Stimulated activated CD8-positive, alpha-beta memory T cell treated with anti-CD3 and anti-CD28 coated beads, Interleukin-2, amount 100 ng/mL, for 48 hours (primary cell): ENCODE measurements at regions not wholly inside any gene's neighbourhood (a gene's known extent, or its start where the extent isn't known, plus 50 kb on each side); places are given as distances from the start of the nearest gene placed in this dataset.
"Not testable (repeated sequence)": the region's sequence is repeated elsewhere in the genome, so short reads cannot be mapped to it uniquely, and the experiment has no call there.

ENCODE experiments used
- DNase-seq, 2 donors: peaks; one replicate each; pipeline ENCODE4 v3.0.0-alpha.2; 2020; ENCODE audit warnings: low read depth in 2 of 2

DNA sequence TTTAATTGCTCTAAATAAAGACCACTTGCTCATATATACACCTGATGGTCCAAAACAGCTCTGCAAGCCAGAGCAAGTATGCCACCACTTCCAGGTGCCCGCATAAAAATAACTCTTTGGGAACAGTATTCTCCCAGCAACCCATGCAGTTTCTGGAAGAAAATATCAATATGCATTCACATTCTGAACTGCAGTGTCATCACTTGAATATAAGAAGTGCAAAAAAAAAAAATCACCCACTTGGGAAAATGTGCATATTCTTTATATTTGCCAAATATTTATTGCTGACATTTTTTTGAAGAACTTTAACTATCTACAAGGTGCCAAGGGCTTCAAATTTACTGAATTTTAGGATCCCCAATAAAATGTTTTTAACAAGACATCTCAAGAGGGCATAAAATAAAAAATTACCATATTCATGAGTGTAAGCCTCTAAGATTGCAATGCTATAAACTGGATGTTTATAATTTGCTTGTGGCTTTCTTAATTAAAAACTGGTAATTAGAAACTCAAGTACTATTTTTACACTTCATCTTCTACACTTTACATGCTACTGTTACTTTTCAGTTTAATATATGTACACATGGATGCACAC lies 360.6 kb upstream of the HNRNPA3 start:
- DNase-seq = no peak

DNA sequence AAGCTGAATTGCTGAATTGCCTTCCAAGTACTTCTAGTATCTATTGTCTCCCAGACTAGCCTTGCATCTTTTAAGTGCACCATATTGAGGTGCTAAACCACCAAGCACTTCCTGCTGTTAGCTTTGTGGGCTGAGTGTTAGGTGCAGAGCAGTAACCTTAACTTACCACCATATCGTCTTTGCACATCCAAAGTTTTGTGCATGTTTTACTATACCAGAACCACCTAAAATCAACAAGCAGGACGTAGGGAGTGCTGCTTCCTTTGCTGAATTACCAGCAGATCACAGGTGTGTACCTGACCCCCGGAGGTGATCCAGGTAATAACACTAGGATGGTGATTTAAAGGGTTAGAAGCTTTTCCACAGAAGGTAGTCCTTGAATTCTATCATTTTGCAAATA lies 359.9 kb upstream of the HNRNPA3 start:
- DNase-seq = no peak

DNA sequence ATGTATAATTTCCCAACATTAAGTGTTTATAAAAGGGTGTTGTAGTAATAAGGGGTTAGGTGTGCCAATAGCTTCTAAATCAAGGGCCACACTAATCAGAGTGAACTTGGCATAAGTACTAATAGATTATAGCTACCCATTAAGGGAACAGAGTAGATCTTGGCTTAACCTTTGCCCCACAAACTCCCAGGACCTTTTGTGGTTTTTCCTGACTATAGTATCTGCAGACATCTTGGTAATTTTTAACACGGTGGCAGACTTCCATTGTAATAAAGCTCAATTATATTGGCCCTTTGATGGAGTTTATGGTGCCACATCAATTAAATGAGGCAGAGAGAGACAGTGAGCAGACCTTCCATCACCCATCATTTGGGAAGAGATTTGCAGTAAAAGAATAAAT lies 358.5 kb upstream of the HNRNPA3 start:
- no peak for DNase-seq

DNA sequence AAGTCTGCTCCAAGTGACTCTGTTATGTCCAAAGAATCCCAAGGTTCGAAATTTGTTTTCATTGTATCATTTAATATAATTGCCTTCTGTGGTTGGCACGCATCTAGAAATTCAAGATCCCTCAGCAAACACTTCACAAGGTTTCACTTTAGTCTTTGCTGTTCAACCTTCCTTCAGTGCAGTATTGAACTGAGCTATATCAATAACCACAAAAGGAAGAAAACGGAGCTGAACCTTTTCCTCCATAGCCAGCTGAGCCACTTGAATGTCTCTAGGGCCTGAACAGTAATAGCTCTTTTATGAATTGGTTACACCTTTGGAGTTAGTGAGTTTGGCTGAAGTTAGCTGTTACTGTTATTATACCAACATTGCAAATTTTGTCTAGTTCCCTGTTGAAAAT lies 357.7 kb upstream of the HNRNPA3 start:
- DNase-seq = no peak

DNA sequence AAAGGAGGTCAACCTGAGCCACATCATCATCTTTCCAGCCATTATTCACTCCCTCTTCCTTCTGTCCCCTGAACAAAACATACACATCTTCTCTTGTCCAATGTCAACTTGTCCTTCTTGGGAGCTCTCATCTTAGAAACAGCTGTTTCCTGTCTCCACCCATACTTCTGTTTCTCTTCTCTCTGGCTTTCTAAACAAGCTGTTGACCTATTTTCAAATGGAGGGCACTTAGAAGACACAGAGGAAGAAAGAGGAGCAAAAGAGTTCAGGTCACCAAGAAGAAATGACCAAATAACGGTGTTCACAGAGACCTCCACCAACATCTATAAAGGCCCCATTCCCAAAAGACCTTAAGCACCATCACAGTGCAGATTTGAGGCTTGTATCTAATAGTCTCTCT lies 355.9 kb upstream of the HNRNPA3 start:
- DNase-seq = no peak

DNA sequence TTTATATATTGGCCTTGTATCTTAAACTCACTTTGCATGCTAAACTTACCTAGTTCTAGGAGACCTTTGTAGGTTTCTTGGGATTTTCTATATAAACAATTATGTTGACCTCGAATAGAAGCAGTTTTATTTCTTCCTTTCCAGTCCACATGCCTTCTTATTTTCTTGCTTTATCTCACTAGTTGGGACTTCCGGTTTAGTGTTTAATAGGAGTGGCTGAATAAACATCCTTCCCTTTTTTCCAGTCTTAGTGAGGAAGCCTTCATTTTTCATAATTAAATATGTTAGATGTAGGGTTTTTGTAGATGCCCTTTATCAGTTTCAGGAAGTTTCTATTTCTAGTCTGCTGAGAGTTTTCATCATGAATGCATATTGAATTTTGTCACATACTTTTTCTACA lies 347.3 kb upstream of the HNRNPA3 start:
- DNase-seq = no peak

DNA sequence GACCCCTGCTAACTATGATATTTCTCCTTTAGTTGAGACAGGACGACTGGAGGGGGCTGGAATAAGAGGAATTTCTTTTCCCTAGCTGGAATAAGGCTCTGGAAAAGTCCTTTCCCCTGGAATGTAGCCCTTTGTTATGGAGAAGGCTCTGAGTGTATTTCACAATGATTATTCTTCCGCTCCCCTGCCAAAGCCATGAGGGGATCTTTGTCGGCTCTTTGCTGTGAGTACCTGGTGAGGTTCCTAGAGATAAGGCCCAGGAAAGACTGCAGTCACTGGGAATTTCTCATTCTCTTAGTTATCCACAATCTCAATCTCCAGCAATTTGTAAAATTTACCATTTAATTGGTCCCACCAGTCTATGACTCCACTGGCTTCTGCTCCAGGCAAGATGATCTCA lies 340.2 kb upstream of the HNRNPA3 start:
- no peak for DNase-seq

DNA sequence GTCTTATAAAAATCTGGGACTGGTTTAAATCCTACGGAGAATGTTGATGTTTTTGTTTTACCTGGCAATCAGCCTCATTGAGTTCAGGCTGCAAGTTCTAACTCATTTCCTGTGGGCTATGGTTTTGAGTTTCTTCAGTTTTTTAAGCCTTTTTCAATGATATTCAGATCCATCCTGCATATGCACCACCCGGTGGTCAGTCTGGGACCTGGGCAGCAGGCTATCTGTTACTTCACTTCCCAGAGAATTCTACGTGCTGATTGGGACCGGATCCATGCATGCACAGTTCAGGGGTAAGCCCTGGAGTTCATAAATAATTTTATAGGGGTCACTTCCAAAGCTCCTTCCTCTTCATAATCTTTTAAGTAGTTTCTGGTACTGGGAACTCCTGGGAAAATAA lies 339.2 kb upstream of the HNRNPA3 start:
- DNase-seq = no peak

DNA sequence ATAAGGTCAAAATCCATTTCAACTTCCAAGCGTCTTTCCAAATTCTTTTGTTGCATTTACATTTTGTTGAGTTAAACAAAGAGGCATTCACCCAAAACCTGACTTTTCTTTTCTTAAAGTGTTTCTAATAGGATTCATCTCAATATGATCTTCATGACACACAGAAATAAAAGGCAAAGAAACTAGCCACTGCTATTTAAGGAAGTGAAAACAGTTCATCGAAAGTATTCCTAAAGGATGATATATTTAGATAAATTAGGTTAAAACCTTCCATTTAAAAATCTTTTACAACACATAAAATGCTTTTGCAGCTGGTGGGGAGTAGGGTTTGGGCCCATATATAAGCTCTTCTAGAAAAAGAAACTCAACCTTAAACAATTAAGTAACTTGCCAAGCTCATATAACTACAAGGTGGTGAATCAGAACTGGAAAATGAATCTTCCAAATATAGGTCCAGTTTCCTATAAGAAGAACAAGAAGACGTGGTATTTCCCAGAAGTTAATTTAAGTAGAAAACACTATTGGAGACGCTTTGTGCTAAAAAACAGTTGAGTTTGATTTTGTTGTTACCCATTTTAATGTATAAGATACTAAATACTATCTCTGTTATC lies 336.0 kb upstream of the HNRNPA3 start:
- no peak for DNase-seq

DNA sequence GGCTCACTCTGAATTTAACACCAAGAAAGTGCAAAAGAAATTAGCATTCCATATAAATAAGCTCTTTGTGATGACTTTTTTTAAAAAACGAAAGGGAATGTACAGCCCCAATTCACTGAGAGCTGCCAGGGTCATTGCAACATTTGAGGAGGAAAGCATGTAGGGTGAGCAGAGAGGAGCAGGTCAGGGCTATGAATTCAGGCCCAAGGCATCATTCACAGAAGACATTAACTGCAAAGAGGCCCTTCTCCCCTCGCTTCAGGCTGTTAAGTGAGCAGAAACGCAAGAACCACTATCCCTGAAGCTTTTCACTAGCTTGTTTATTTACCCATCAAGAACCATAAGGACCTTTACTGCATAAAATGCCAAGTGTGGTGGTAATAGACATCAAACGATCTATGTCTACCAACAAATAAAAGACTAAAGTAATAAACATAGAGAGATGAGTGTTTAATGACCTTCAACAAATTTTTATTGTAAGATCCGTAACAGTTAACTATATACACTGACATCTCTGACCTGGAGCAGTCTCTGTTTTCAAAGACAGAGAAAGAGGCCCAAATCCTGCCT lies 333.1 kb upstream of the HNRNPA3 start:
- no peak for DNase-seq

DNA sequence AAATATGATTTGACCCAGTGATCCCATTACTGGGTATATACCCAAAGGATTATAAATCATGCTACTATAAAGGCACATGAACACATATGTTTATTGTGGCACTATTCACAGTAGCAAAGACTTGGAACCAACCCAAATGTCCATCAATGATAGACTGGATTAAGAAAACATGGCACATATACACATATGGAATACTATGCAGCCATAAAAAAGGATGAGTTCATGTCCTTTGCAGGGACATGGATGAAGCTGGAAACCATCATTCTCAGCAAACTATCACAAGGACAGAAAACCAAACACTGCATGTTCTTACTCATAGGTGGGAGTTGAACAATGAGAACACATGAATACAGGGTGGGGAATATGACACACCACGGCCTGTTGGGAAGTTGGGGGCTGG lies 330.5 kb upstream of the HNRNPA3 start:
- DNase-seq = not testable (repeated sequence)

DNA sequence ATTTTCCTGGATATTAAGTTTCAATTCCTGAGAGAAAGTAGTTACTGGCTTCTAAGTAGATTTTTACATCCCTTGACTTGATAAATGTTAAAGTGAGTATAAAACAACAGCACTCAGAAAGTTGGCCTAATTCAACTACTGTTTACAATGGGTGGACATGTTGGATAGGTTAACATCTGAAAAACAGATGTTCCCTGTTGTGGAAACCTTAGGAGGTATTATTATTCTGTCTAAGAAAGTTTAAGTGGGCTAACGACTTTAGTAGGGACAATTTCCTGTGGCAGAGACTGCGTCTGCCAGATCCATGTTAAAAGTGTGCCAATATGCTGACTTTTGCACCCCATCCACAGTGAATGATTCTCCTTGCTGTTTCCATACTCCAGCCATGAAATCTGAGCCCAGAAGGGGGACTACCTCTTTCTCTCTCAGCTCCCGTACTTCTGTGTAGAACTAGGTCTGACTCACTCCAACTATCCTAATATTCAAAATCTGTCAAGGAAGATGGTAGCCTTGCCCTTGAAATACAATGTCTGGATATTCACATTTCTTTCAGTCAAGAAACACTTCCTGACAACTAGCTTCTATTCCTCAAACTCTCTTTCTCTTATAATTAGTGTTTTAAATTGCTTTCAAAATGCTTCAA lies 327.5 kb upstream of the HNRNPA3 start:
- DNase-seq = no peak

DNA sequence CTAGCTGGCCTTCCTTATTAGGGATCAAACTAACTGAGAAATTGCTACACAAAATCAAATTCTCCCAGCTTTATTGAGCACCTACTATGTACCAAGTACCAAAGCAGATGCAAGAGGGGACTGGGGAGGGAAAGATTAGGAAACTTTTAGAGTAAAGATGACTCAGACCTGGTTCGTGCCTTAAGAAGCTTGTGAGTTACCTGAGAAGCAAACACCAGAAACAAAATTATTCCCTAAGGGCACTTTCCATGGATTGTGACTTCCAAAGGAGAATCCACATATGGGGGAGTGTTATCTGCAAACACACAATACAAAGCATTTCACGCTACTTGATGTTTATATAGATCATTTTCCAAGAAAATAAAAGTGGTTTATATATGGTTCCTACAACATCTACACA lies 326.9 kb upstream of the HNRNPA3 start:
- no peak for DNase-seq

DNA sequence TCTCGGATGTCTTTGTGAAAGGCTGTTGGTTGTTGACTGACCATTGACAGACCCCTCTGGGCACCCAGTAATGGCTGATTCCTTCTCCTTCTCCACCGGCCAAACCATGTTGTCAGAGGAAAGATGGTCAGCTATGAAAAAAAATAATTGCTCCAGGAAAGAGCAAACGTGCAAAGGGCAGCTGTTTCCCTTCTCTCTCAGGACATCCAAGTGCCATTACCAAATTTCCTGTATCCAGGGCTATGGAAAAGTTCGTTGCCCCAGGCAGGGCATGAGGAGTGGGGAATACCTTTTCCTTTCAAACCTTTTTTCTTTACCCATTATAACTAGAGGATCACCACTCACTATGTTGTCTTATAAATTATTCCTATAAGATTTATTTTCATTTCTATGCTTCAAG lies 321.5 kb upstream of the HNRNPA3 start:
- no peak for DNase-seq

DNA sequence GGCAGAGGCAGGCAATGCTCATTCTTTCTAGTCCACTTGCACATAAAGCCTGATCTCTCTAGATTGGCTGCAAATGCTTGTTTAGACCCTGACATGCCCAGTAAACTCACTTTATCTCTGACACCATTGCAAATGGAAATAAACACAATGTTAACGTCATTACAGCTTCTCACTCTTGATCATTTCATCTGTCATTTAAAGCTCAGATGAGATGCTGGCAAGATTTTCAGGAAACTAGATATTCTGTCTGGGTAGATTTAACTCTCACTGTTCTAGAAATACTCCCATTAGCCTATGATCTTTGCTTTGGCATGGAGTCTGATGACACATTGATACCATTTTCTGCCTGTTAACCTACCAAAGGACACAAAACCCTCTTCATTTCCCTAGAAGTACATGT lies 320.7 kb upstream of the HNRNPA3 start:
- no peak for DNase-seq

DNA sequence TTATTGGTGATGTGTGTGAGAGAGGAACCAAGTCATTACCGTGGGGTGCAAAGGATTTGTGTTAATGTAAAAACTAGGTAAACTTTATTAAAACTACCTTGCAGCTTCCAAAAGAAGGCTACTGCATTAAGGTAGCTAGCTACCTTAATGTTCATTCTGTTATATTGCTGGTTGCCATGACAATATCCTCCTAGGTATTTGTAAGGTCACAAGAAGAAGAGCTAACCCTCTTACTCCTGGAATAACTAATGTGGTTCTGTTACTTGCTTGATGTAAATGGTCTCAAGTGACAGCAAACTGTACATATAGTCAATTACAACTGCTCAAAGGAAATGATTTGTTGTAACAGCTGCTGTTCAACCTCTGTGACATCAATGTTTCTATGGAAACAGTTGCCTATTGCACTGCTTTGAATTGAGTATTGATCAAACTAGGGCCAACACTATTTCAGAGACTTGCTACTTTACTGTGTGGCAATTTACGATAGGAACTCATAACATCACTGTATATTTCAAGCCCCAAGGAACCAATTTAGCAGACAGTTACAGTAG lies 319.8 kb upstream of the HNRNPA3 start:
- DNase-seq = no peak

DNA sequence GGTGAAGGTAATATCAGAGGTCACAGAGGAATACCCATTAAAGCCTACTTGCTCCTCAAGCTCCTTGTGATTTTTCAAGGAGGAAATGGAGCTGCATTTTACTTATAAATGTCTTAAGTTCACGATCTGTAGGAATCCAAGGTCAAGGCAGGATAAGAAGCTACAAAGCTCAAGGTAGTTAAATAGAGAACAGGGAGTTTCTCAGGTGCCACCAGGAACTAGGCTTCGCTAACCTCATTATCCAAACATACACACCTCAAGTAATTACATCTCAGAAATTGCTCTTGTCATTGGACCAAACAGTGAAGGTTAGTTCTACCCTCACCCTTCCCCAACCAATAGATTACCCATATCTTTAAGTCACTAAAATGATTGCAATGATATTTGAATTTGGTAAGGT lies 317.4 kb upstream of the HNRNPA3 start:
- DNase-seq = no peak

DNA sequence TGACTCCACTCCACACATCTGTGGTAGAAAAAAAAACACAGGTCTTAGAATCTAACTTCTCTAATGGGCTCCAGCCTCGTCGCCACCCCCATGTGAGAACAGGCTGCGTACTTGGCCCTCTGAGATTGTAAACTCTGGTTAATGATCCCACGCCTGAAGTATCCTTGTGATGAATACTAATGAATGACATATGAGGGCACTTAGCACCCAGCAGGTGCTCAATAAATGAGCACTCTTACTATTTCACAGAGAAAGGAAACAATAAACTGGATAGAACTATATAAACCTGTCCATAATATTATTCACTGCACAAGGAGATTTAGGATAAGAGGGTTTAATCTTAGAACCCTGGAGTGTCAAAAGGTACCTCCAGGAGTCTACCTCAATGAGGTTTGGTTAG lies 310.1 kb upstream of the HNRNPA3 start:
- DNase-seq = no peak

DNA sequence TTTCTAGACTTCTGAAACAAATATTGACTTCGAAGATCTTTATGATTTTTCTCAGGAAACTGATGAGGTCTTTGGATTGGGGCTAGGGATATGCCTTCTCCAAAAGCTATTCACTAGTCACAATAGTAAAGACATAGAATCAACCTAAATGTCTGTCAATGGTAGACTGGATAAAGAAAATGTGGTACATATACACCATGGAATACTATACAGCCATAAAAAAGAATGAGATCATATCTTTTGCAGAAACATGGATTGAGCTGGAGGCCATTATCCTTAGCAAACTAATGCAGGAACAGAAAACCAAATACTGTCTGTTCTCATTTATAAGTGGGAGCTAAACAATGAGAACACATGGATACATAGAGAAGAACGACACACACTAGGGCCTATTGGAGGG lies 308.5 kb upstream of the HNRNPA3 start:
- DNase-seq = not testable (repeated sequence)

DNA sequence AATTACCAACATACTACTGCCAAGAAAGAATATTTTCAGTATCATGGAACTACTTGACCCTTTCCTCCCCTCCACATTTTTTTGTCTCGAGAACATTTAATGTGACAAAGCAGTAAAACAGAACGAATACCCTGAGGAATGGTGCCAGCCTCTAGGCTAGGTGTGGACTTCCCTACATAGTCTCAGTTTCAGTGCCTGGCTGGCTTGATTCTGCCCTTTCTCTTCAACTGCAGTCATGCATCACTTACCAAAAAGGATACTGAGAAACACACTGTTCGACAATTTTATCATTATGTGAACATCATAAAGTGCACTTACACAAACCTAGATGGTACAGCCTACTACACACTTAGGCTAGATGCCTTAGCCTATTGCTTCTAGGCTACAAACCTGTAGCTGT lies 305.3 kb upstream of the HNRNPA3 start:
- no peak for DNase-seq

DNA sequence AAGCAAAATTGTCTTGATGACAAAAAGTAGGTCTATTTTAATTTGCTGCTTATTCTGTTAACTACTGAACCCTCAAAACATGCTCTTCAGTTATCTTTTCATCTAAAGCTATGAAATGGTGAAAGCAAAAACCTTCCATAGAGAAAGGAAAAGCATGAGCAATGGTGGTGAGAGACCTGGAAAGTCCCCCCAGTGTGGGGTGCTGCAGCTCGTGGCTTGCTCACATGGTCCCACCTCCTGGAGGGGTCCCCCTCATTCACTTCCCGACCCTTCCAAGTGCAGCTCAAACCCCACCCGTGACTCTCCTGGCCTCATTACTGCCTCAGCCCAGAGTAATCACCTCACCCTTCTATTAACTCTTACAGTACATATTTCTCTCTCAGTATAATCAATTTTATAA lies 301.8 kb upstream of the HNRNPA3 start:
- DNase-seq = no peak

DNA sequence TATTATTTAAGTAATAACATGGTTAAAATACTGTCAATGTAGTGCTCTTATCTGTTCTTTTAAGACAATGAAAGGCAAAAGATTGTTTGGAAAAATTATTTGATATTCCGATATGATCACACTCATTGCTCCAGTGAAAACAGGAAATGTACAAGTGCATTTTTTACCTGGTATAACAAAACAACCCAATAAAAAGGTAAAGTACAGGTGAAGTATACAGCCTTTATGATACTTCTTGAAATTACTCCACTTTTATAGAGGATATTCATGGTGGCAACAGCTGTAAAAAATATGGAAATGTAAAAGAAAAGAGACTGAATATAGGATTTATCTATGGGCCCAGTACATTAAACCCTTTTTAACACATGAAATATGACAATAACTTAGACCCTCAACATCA lies 298.6 kb upstream of the HNRNPA3 start:
- DNase-seq = no peak

DNA sequence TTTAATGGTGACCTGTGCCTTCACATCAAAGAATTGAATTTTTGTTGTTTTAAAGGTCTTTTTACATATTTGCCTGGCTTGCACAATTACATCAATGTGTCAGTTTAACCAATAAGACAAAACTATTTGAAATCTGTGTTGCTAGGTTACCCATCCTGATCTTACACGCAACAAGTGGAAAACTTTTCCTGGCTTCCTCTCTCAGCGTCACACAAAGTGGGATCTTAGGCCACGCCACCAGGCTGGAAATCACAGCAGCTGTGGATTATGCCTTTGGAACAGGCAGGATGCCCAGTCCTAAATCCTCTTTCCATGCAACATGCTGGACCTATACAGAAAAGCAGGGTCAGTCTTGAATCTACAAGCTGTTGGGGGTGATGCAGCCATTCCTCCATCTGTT lies 298.2 kb upstream of the HNRNPA3 start:
- DNase-seq = no peak
